Gastrocnemius medialis (tissue), 4 donors: ENCODE measurements at regions not wholly inside any gene's neighbourhood (a gene's known extent, or its start where the extent isn't known, plus 50 kb on each side); places are given as distances from the start of the nearest gene placed in this dataset.

Experiments
- CTCF ChIP-seq, 5 experiments: fragments of 450-650 bp in 3 of 5; fragments of 200-600 bp in 2 of 5; sonication (generic) in 2 of 5; IDR thresholded peaks in 4 of 5; conservative IDR thresholded peaks in 1 of 5; 1 replicate in 4 of 5; 2 replicates in 1 of 5; pipeline ENCODE4 v1.5.1; 2016 to 2019; ENCODE audit warnings: antibody characterized with exemption in 5 of 5, mild to moderate bottlenecking in 3 of 5, moderate library complexity in 3 of 5
- POLR2A ChIP-seq, 2 donors: fragments of 450-650 bp; IDR thresholded peaks; one replicate each; pipeline ENCODE4 v1.6.1; 2017; ENCODE audit warnings: antibody characterized with exemption in 2 of 2, mild to moderate bottlenecking in 2 of 2, moderate library complexity in 2 of 2

DNA sequence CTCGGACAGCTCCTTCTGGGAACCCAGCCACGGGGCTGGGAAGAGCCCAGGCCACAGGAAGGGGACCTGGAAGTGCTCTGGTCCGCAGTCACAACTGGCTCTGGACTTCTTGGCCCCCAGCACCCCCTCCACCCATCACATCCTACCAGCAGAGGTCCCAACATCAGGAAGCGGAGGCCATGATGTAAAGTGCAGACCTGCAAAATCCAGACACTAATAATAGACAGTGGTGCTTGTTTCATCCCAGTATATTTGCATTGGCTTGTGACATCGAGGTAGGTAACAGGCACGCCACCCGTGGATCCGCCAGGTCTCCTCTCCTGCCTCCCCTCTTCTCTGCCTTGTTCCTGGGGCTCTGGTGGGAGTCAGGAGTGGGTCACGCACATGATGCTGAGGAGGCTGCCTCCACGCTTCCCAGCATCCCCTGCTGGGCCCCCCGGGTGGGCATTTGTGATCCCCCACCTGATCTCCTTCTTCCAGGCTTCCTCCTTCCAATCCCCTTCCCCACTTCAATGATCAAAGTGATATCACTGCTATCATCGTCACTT lies 1454.0 kb downstream of the BRD1 start:
- TF ChIP-seq CTCF (IDR thresholded peaks at IDR 0.05 in 4 of 5, conservative IDR thresholded peaks at IDR 0.05 in 1 of 5) (no peak), POLR2A (IDR thresholded peaks at IDR 0.05) (no peak)
